ENCODE measurements at regions not wholly inside any gene's neighbourhood (a gene's known extent, or its start where the extent isn't known, plus 50 kb on each side); places are given as distances from the start of the nearest gene placed in this dataset.
A peak's percentile ranks its signal among the peaks of the same experiment; 100 is the strongest.

GRCh38 chr9:88077071-88077617 is 61.1 kb downstream of the SPATA31C2 start:
- H3K27ac Mint-ChIP-seq (ENCODE audit: low read depth): no peak overlapping the region
- ATAC-seq (replicated peaks; ENCODE audit: extremely low read depth, poor library complexity, severe bottlenecking) (no peak), DNase-seq (ENCODE audit: low spot score in 2 of 2) (no peak)
- no peaks in the 10 kb centered on the region for H3K9me3 Mint-ChIP-seq
- H3K4me1 Mint-ChIP-seq: peaks cover 19% of the 10 kb centered on the region
- peak overlapping the region; percentile 76 for H3K4me3 Mint-ChIP-seq
- H3K36me3 Mint-ChIP-seq (ENCODE audit: insufficient read depth): peaks cover 1% of the 10 kb centered on the region
- H3K27me3 Mint-ChIP-seq: peaks cover 76% of the 10 kb centered on the region

- H3K4me3 Mint-ChIP-seq: peak overlapping the region; percentile 76
- peaks cover 19% of the 10 kb centered on the region for H3K4me1 Mint-ChIP-seq
These were observed 61.8 kb downstream of the SPATA31C2 start for GRCh38 chr9:88076286-88077070.

GRCh38 chr9:88075966-88076285 is 62.3 kb downstream of the SPATA31C2 start:
- Mint-ChIP-seq H3K27ac (ENCODE audit: low read depth) (no peak overlapping the region), H3K4me1 (peaks cover 19% of the 10 kb centered on the region), H3K36me3 (ENCODE audit: insufficient read depth) (peaks cover 1% of the 10 kb centered on the region), H3K27me3 (peaks cover 88% of the 10 kb centered on the region), H3K4me3 (peak overlapping the region; percentile 76), H3K9me3 (no peaks in the 10 kb centered on the region)
- DNase-seq (ENCODE audit: low spot score in 2 of 2) (no peak), ATAC-seq (replicated peaks; ENCODE audit: extremely low read depth, poor library complexity, severe bottlenecking) (no peak)

More at GRCh38 chr9:88076286-88077070, 61.8 kb downstream of the SPATA31C2 start:
- peak; percentile 32 for ATAC-seq (replicated peaks; ENCODE audit: extremely low read depth, poor library complexity, severe bottlenecking)
- H3K27me3 Mint-ChIP-seq: peaks cover 83% of the 10 kb centered on the region
- H3K27ac Mint-ChIP-seq (ENCODE audit: low read depth): no peak overlapping the region
- DNase-seq (ENCODE audit: low spot score in 2 of 2): no peak
- no peaks in the 10 kb centered on the region for H3K9me3 Mint-ChIP-seq
- H3K36me3 Mint-ChIP-seq (ENCODE audit: insufficient read depth): peaks cover 1% of the 10 kb centered on the region

DNA sequence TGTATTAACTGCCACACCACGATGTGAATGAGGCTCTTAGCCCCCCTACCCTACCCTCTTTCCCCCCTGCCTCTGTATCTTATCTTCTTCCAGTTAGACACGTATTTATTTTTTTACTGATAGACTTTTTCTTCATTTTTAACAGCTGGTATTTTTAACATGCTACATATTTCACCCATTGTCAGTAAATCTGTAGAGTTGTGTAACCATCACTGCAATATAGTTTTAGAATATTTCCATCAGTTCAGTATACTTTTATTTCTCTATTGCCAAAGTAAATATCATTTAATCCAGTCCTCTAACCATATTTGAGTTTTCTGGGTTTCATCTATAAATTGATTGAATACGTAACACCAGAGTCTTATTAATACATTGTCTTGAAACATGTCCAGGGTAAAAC is 62.8 kb downstream of the SPATA31C2 start:
- H3K36me3 Mint-ChIP-seq (ENCODE audit: insufficient read depth): peaks cover 1% of the 10 kb centered on the region
- H3K4me1 Mint-ChIP-seq: peaks cover 19% of the 10 kb centered on the region
- H3K9me3 Mint-ChIP-seq: no peaks in the 10 kb centered on the region
- H3K27me3 Mint-ChIP-seq: peaks cover 92% of the 10 kb centered on the region
- DNase-seq (ENCODE audit: low spot score in 2 of 2) (no peak), ATAC-seq (replicated peaks; ENCODE audit: extremely low read depth, poor library complexity, severe bottlenecking) (no peak)
- peak overlapping the region; percentile 76 for H3K4me3 Mint-ChIP-seq
- H3K27ac Mint-ChIP-seq (ENCODE audit: low read depth): no peak overlapping the region

DNA sequence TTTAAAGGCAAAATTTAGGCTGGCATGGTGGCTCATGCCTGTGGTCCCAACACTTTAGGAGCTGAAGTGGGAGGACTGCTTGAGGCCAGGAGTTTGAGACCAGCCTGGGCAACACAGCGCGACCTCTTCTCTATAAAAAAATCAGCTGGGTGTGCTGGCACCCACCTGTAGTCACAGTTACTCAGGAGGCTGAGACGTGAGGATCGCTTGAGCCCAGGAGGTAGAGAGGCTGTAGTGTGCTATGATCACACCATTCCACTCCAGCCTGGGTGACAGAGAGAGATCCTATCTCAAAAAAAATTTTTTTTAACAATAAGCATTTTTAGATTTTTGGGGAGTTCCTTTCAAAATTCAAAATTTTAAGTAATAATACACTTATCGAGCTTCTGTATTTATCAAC is 63.3 kb downstream of the SPATA31C2 start:
- peaks cover 19% of the 10 kb centered on the region for H3K4me1 Mint-ChIP-seq
- no peak overlapping the region for H3K27ac Mint-ChIP-seq (ENCODE audit: low read depth)
- DNase-seq (ENCODE audit: low spot score in 2 of 2) (no peak), ATAC-seq (replicated peaks; ENCODE audit: extremely low read depth, poor library complexity, severe bottlenecking) (no peak)
- H3K4me3 Mint-ChIP-seq: no peak overlapping the region
- H3K9me3 Mint-ChIP-seq: no peaks in the 10 kb centered on the region
- H3K36me3 Mint-ChIP-seq (ENCODE audit: insufficient read depth): peaks cover 1% of the 10 kb centered on the region
- peaks cover 98% of the 10 kb centered on the region for H3K27me3 Mint-ChIP-seq

GRCh38 chr9:88072831-88073375 is 65.4 kb downstream of the SPATA31C2 start:
- H3K4me1 Mint-ChIP-seq: peaks cover 19% of the 10 kb centered on the region
- H3K27ac Mint-ChIP-seq (ENCODE audit: low read depth): no peak overlapping the region
- H3K4me3 Mint-ChIP-seq: no peak overlapping the region
- DNase-seq (ENCODE audit: low spot score in 2 of 2): no peak
- ATAC-seq (replicated peaks; ENCODE audit: extremely low read depth, poor library complexity, severe bottlenecking): no peak
- no peaks in the 10 kb centered on the region for H3K9me3 Mint-ChIP-seq
- H3K27me3 Mint-ChIP-seq: peaks cover 95% of the 10 kb centered on the region
- peaks cover 1% of the 10 kb centered on the region for H3K36me3 Mint-ChIP-seq (ENCODE audit: insufficient read depth)

- ATAC-seq (replicated peaks; ENCODE audit: extremely low read depth, poor library complexity, severe bottlenecking) (no peak), DNase-seq (ENCODE audit: low spot score in 2 of 2) (no peak)
- no peaks in the 10 kb centered on the region for H3K36me3 Mint-ChIP-seq (ENCODE audit: insufficient read depth)
- H3K9me3 Mint-ChIP-seq: no peaks in the 10 kb centered on the region
- peaks cover 7% of the 10 kb centered on the region for H3K4me1 Mint-ChIP-seq
- H3K27ac Mint-ChIP-seq (ENCODE audit: low read depth): no peak overlapping the region
- H3K27me3 Mint-ChIP-seq: peaks cover 95% of the 10 kb centered on the region
- no peak overlapping the region for H3K4me3 Mint-ChIP-seq
These were observed 66.9 kb downstream of the SPATA31C2 start for GRCh38 chr9:88071331-88071730.

- H3K27ac Mint-ChIP-seq (ENCODE audit: low read depth): no peak overlapping the region
These were observed 72.7 kb downstream of the SPATA31C2 start for GRCh38 chr9:88065619-88066018.

GRCh38 chr9:88064554-88064953 is 73.7 kb downstream of the SPATA31C2 start:
- no peak overlapping the region for H3K4me3 Mint-ChIP-seq
- H3K36me3 Mint-ChIP-seq (ENCODE audit: insufficient read depth): no peaks in the 10 kb centered on the region
- no peaks in the 10 kb centered on the region for H3K9me3 Mint-ChIP-seq
- no peak overlapping the region for H3K27ac Mint-ChIP-seq (ENCODE audit: low read depth)
- DNase-seq (ENCODE audit: low spot score in 2 of 2) (no peak), ATAC-seq (replicated peaks; ENCODE audit: extremely low read depth, poor library complexity, severe bottlenecking) (no peak)
- peaks cover 49% of the 10 kb centered on the region for H3K27me3 Mint-ChIP-seq
- H3K4me1 Mint-ChIP-seq: no peaks in the 10 kb centered on the region

More at GRCh38 chr9:88065619-88066018, 72.7 kb downstream of the SPATA31C2 start:
- Mint-ChIP-seq H3K36me3 (ENCODE audit: insufficient read depth) (no peaks in the 10 kb centered on the region), H3K27me3 (peaks cover 60% of the 10 kb centered on the region), H3K4me1 (no peaks in the 10 kb centered on the region), H3K9me3 (no peaks in the 10 kb centered on the region), H3K4me3 (no peak overlapping the region)
- DNase-seq (ENCODE audit: low spot score in 2 of 2) (no peak), ATAC-seq (replicated peaks; ENCODE audit: extremely low read depth, poor library complexity, severe bottlenecking) (no peak)

DNA sequence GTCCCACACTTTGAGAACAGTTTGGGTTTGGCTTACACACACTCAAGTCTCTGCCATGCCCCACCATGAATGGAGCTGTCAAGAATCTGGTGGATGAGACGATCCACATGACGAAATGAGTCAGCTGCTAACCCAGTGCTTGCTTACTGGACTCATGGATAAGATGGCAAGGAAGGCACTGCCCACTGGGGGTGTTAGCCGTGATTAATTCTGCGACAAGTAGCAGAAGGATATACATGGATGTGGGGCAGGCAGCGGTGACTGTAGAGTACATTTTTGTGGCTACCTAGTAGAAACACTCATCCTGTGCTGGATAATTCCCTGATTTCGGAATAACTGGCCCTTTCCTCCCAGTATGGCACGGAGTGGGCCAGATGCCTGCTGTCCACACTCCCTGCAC is 77.5 kb downstream of the SPATA31C2 start:
- H3K36me3 Mint-ChIP-seq (ENCODE audit: insufficient read depth): no peaks in the 10 kb centered on the region
- no peak overlapping the region for H3K4me3 Mint-ChIP-seq
- H3K9me3 Mint-ChIP-seq: no peaks in the 10 kb centered on the region
- DNase-seq (ENCODE audit: low spot score in 2 of 2) (no peak), ATAC-seq (replicated peaks; ENCODE audit: extremely low read depth, poor library complexity, severe bottlenecking) (no peak)
- peaks cover 21% of the 10 kb centered on the region for H3K27me3 Mint-ChIP-seq
- H3K4me1 Mint-ChIP-seq: no peaks in the 10 kb centered on the region
- H3K27ac Mint-ChIP-seq (ENCODE audit: low read depth): no peak overlapping the region

- peaks cover 21% of the 10 kb centered on the region for H3K27me3 Mint-ChIP-seq
These were observed 78.8 kb downstream of the SPATA31C2 start for GRCh38 chr9:88059469-88059868.

GRCh38 chr9:88056876-88057275 is 81.4 kb downstream of the SPATA31C2 start:
- ATAC-seq (replicated peaks; ENCODE audit: extremely low read depth, poor library complexity, severe bottlenecking) (no peak), DNase-seq (ENCODE audit: low spot score in 2 of 2) (no peak)
- H3K4me3 Mint-ChIP-seq: no peak overlapping the region
- no peaks in the 10 kb centered on the region for H3K4me1 Mint-ChIP-seq
- no peak overlapping the region for H3K27ac Mint-ChIP-seq (ENCODE audit: low read depth)
- H3K9me3 Mint-ChIP-seq: no peaks in the 10 kb centered on the region
- no peaks in the 10 kb centered on the region for H3K36me3 Mint-ChIP-seq (ENCODE audit: insufficient read depth)
- H3K27me3 Mint-ChIP-seq: peaks cover 21% of the 10 kb centered on the region

More at GRCh38 chr9:88059469-88059868, 78.8 kb downstream of the SPATA31C2 start:
- H3K9me3 Mint-ChIP-seq: no peaks in the 10 kb centered on the region
- H3K36me3 Mint-ChIP-seq (ENCODE audit: insufficient read depth): no peaks in the 10 kb centered on the region
- H3K4me1 Mint-ChIP-seq: no peaks in the 10 kb centered on the region
- H3K27ac Mint-ChIP-seq (ENCODE audit: low read depth): no peak overlapping the region
- no peak overlapping the region for H3K4me3 Mint-ChIP-seq
- DNase-seq (ENCODE audit: low spot score in 2 of 2) (no peak), ATAC-seq (replicated peaks; ENCODE audit: extremely low read depth, poor library complexity, severe bottlenecking) (no peak)
